ENCODE measurements at regions not wholly inside any gene's neighbourhood (a gene's known extent, or its start where the extent isn't known, plus 50 kb on each side); places are given as distances from the start of the nearest gene placed in this dataset.

GRCh38 chr5:125232779-125233230, 486.4 kb upstream of the ZNF608 start:
- TF ChIP-seq CTCF (IDR thresholded peaks at IDR 0.05) (no peak), POLR2A (IDR thresholded peaks at IDR 0.05) (no peak), POLR2AphosphoS5 (IDR thresholded peaks at IDR 0.05) (no peak), EP300 (IDR thresholded peaks at IDR 0.05; ENCODE audit: low read depth) (no peak)
